HepG2 (cell line): ENCODE measurements at regions not wholly inside any gene's neighbourhood (a gene's known extent, or its start where the extent isn't known, plus 50 kb on each side); places are given as distances from the start of the nearest gene placed in this dataset.

Experiments
- ATAC-seq: fragments of 200-7000 bp; cut with Tn5 transposase; 3 replicates; pipeline ENCODE4 v1.9.1; 2020; ENCODE audit warnings: mild to moderate bottlenecking, moderate library complexity
- BruUV-seq: library from RNA; stranded (reverse); fragments of 400-500 nt; replicated peaks from 2 replicates; lab custom pipeline; 2021; lab: Mats Ljungman, UMichigan
- CTCF ChIA-PET: fragments of 300-600 bp; formaldehyde crosslinking; extraction: SDS; loops from one replicate; lab custom pipeline; 2021; ENCODE audit warnings: low total read pairs, inconsistent platforms, low intra/inter-chr PET ratio; lab: Yijun Ruan, JAX
- POLR2A ChIA-PET: fragments of 350-600 bp; sonication (Branson Sonifier 250); formaldehyde crosslinking; loops from one replicate; lab custom pipeline; 2020; ENCODE audit warnings: antibody characterized with exemption, inconsistent platforms; lab: Yijun Ruan, JAX
- DNase-seq: peaks from one replicate; pipeline ENCODE4 v3.0.0-alpha.2; 2015; ENCODE audit warnings: low spot score
- FAIRE-seq: peaks from 3 replicates; lab custom pipeline; 2011; peaks lifted over from hg19 to GRCh38; lab: Jason Lieb, UNC
- H2AFZ ChIP-seq: one replicate; pipeline ENCODE4 v1.6.1; 2011; ENCODE audit warnings: low read length, inconsistent platforms
- H3K27ac ChIP-seq: fragments of 300-600 bp; 3 replicates; pipeline ENCODE4 v1.8.0; 2011; ENCODE audit warnings: mixed run types, mild to moderate bottlenecking, mixed read lengths, low read length, inconsistent platforms; ENCODE audit not compliant: insufficient read depth; ENCODE audit errors: extremely low read length
- H3K27me3 ChIP-seq, 2 experiments: fragments of 200-600 bp in 1 of 2; 2 replicates in 1 of 2; 3 replicates in 1 of 2; pipeline versions ENCODE4 v1.6.0 to v1.8.0; 2011; ENCODE audit warnings: low read length in 2 of 2, mild to moderate bottlenecking in 2 of 2, moderate library complexity in 2 of 2, inconsistent platforms in 1 of 2; ENCODE audit not compliant: insufficient read depth in 2 of 2, control insufficient read depth in 1 of 2
- H3K36me3 ChIP-seq, 2 experiments: fragments of 200-600 bp in 1 of 2; replicated peaks in 1 of 2; 2 replicates in 1 of 2; 3 replicates in 1 of 2; pipeline versions ENCODE4 v1.5.1 to v1.8.0; 2011; ENCODE audit warnings: low read length in 2 of 2, inconsistent platforms in 1 of 2; ENCODE audit not compliant: insufficient read depth in 2 of 2, control insufficient read depth in 1 of 2
- H3K4me1 ChIP-seq: 2 replicates; pipeline ENCODE4 v1.5.1; 2012; ENCODE audit warnings: low read length, inconsistent platforms; ENCODE audit not compliant: insufficient read depth
- H3K4me2 ChIP-seq: 2 replicates; pipeline ENCODE4 v1.6.0; 2011; ENCODE audit warnings: low read depth, low read length, inconsistent platforms
- H3K4me3 ChIP-seq, 3 experiments: fragments of 200-600 bp in 1 of 3; sonication (generic), shearing (Covaris generic) in 1 of 3; replicated peaks in 1 of 3; 2 replicates each; pipeline ENCODE4 v1.5.1; 2011 to 2016; ENCODE audit warnings: low read length in 3 of 3, inconsistent platforms in 2 of 3, low read depth in 2 of 3, mild to moderate bottlenecking in 2 of 3, control low read depth in 1 of 3, mixed read lengths in 1 of 3; ENCODE audit not compliant: insufficient read depth in 1 of 3
- H3K79me2 ChIP-seq: one replicate; pipeline ENCODE4 v1.6.1; 2011; ENCODE audit warnings: low read length, inconsistent platforms; ENCODE audit not compliant: insufficient read depth
- H3K9ac ChIP-seq: 2 replicates; pipeline ENCODE4 v1.6.0; 2011; ENCODE audit warnings: mild to moderate bottlenecking, low read depth, low read length, inconsistent platforms; ENCODE audit not compliant: insufficient read depth
- H3K9me3 ChIP-seq: 2 replicates; pipeline ENCODE4 v1.5.1; 2012; ENCODE audit warnings: mild to moderate bottlenecking, low read length
- H4K20me1 ChIP-seq: 2 replicates; pipeline ENCODE4 v1.6.0; 2011; ENCODE audit warnings: inconsistent platforms, mild to moderate bottlenecking, low read length, moderate library complexity; ENCODE audit not compliant: insufficient read depth
- DMAP1 ChIP-seq: IDR thresholded peaks from 2 replicates; pipeline ENCODE4 v1.6.1; 2016
- HCFC1 ChIP-seq: fragments of 150-350 bp; IDR thresholded peaks from 2 replicates; pipeline ENCODE4 v1.6.1; 2014; ENCODE audit warnings: low read depth, low read length
- MAZ ChIP-seq, 2 experiments: sonication (generic) in 1 of 2; formaldehyde crosslinking in 1 of 2; IDR thresholded peaks; 2 replicates each; pipeline versions ENCODE4 v1.5.0 to v1.6.1; 2012 to 2020; ENCODE audit warnings: low read depth in 2 of 2, mild to moderate bottlenecking in 2 of 2, borderline replicate concordance in 1 of 2, improper control_type of control experiment in 1 of 2, low read length in 1 of 2, missing genetic modification reagents in 1 of 2, moderate library complexity in 1 of 2
- PATZ1 ChIP-seq: sonication (generic); formaldehyde crosslinking; IDR thresholded peaks from 2 replicates; pipeline ENCODE4 v1.4.0; 2020; ENCODE audit warnings: missing genetic modification reagents
- RAD21 ChIP-seq: fragments of 450-650 bp; formaldehyde crosslinking; IDR thresholded peaks from 2 replicates; pipeline ENCODE4 v1.5.0; 2020; ENCODE audit warnings: mild to moderate bottlenecking
- SMARCE1 ChIP-seq: fragments of 450-650 bp; IDR thresholded peaks from 2 replicates; pipeline ENCODE4 v1.6.1; 2017; ENCODE audit warnings: borderline replicate concordance
- ZFYVE20 ChIP-seq: sonication (generic); formaldehyde crosslinking; IDR thresholded peaks from 2 replicates; pipeline ENCODE4 v1.8.0; 2023; ENCODE audit warnings: low read depth, mild to moderate bottlenecking, moderate library complexity, missing genetic modification reagents, borderline replicate concordance
- ZNF101 ChIP-seq: sonication (generic); formaldehyde crosslinking; IDR thresholded peaks from 2 replicates; pipeline ENCODE4 v1.4.0; 2020; ENCODE audit warnings: mild to moderate bottlenecking, low read depth, missing genetic modification reagents, borderline replicate concordance
- ZNF280B ChIP-seq: sonication (generic); formaldehyde crosslinking; IDR thresholded peaks from 2 replicates; pipeline ENCODE4 v1.5.0; 2020; ENCODE audit warnings: missing genetic modification reagents, mild to moderate bottlenecking, borderline replicate concordance
- ZNF318 ChIP-seq: sonication (generic); formaldehyde crosslinking; IDR thresholded peaks from 2 replicates; pipeline ENCODE4 v1.4.0; 2020; ENCODE audit warnings: mild to moderate bottlenecking, missing genetic modification reagents
- WGBS: methylation state at CpG from one replicate; pipeline ENCODE4 v1.1.6; 2017; ENCODE audit warnings: low lambda C conversion rate; 5-methylcytosine and 5-hydroxymethylcytosine counted together
- in situ Hi-C: cut with HindIII; loops from 2 replicates; pipeline ENCODE4 v1.10.0; 2017; ENCODE audit warnings: low pct_unique_long_range_greater_than_20kb; ENCODE audit not compliant: extremely low pct_ligation_motif_present
- intact Hi-C: fragments of 100-400 bp; cut with micrococcal nuclease; formaldehyde crosslinking; loops from one replicate; pipeline ENCODE4 v1.10.0; 2022; ENCODE audit not compliant: unreplicated experiment
- TF ChIP-seq, protein P1 (sequence below): sonication (generic); formaldehyde crosslinking; IDR thresholded peaks from 2 replicates; pipeline ENCODE4 v1.4.0; 2020; ENCODE audit warnings: mild to moderate bottlenecking, missing genetic modification reagents, borderline replicate concordance

DNA sequence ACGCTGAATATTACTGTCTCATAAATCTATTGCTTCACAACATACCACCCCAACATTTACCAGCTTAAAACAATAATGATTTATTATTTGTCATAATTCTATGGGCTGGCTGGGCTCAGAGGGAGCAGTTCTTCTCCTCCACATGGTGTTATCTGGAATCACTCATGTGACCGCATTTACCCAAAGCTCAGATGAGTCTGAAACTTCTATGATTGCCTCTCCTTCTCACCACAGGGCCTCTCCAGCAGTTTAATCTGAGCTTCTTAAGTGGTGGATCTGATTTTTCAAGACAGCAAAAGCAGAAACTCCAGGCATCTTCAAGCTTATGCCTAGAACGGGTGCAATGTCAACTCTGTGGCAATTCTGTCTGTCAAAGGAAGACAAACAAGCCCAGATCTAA, 210.3 kb upstream of the ADRA1B start:
- no TSS peak for BruUV-seq
- intact Hi-C loops (no loop called here), in situ Hi-C loops (no loop called here)
- DNase-seq, result no peak
- Histone ChIP-seq H3K9ac (no peak overlapping the region), H3K36me3 (no peaks in the 10 kb centered on the region), H3K9me3 (peaks cover 11% of the 10 kb centered on the region), H3K4me2 (no peak overlapping the region), H4K20me1 (no peaks in the 10 kb centered on the region), H3K4me1 (no peaks in the 10 kb centered on the region), H2AFZ (no peak overlapping the region), H3K27ac (no peak overlapping the region), H3K79me2 (no peaks in the 10 kb centered on the region), H3K27me3 (no peaks in the 10 kb centered on the region), H3K4me3 (no peak overlapping the region)
- TF ChIP-seq HCFC1 (no peak), SMARCE1 (no peak), ZNF318 (CRISPR knock-in tag) (no peak), ZFYVE20 (no peak), PATZ1 (CRISPR knock-in tag) (no peak), RAD21 (CRISPR knock-in tag) (no peak), DMAP1 (CRISPR knock-in tag) (no peak), ZNF101 (CRISPR knock-in tag) (no peak), MAZ (IDR thresholded peaks at IDR 0.05; ENCODE audit: borderline replicate concordance, low read depth, low read length) (no peak), MAZ (CRISPR knock-in tag; IDR thresholded peaks at IDR 0.05; ENCODE audit: low read depth) (no peak), ZNF280B (CRISPR knock-in tag) (no peak)
- TF ChIP-seq, protein P1, sequence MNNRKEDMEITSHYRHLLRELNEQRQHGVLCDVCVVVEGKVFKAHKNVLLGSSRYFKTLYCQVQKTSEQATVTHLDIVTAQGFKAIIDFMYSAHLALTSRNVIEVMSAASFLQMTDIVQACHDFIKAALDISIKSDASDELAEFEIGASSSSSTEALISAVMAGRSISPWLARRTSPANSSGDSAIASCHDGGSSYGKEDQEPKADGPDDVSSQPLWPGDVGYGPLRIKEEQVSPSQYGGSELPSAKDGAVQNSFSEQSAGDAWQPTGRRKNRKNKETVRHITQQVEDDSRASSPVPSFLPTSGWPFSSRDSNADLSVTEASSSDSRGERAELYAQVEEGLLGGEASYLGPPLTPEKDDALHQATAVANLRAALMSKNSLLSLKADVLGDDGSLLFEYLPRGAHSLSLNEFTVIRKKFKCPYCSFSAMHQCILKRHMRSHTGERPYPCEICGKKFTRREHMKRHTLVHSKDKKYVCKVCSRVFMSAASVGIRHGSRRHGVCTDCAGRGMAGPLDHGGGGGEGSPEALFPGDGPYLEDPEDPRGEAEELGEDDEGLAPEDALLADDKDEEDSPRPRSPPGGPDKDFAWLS (CRISPR knock-in tag), result no peak
- POLR2A ChIA-PET, result no interaction called here
- 44% methylated on average over 3 of the region's 3 CpGs for WGBS
- FAIRE-seq, result no peak
- ATAC-seq, result no peak
- CTCF ChIA-PET, result no interaction called here
